GM19023 (cell line): ENCODE measurements at regions not wholly inside any gene's neighbourhood (a gene's known extent, or its start where the extent isn't known, plus 50 kb on each side); places are given as distances from the start of the nearest gene placed in this dataset.

Experiments used
- ATAC-seq: cut with Tn5 transposase; IDR thresholded peaks from one replicate; pipeline ENCODE4 v1.9.1; 2021; ENCODE audit warnings: mild to moderate bottlenecking, moderate library complexity; ENCODE audit not compliant: unreplicated experiment

DNA sequence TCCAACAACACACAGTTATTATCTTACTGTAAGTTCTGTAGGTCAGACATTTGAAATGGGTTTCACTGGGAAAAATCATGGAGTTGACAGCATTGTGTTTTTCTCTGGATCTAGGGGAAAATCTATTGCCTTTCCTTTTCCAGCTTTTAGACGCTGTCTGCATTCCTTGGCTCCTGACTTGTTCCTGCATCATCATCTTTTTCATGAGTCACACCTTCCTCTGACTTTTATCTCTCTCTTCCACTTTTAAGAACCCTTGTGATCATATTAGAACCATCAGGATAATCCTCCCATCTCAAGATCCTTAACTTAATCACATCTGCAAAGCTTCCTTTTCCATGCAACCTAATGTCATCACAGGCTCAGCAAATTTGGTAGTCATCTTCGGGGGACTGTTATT is 1454.8 kb downstream of the RPA4 start:
- ATAC-seq = no peak

GRCh38 chrX:98350940-98351339 is 1467.2 kb downstream of the RPA4 start:
- ATAC-seq = no peak

DNA sequence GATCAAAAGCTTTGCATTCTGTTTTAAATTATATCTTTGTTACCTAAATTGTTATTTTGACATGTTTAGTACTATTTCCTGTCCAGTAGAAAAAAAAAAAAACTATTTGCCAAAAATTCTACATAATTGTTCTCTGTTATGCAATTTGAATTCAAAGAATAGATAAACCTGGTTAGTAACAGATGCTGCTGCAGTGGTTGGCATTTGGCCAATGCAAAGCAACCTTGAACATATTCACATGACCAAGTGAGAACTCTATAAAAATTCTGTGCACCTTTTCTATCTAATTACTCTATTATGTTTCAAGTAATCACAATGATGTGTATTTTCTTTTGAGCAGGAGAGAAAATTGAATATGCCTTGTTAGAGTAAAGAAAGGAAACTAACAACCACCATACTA is 1473.4 kb downstream of the RPA4 start:
- ATAC-seq = no peak

GRCh38 chrX:98362630-98363029 is 1478.9 kb downstream of the RPA4 start:
- ATAC-seq = no peak

- no peak for ATAC-seq
Observed at GRCh38 chrX:98371994-98372393, 1488.3 kb downstream of the RPA4 start.

DNA sequence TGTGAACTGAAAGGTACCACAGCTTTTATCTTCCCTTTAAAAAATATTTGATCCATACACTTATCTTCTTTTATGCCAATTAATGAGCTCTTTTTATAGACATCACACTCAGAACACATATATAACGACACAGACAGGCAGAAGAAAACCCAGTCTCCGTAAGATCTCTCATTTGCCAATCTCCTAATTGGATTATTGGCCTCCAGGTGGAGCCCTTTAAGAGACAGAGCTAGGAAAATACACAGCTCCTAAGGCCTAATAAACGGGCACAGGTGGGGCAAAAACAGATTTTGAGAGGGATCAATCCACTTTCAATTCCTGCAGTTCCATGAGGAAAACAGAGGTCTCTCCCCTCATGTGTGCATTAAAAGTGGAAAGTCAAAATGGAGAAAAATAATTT is 1495.4 kb downstream of the RPA4 start:
- ATAC-seq = no peak

- ATAC-seq = no peak
Observed at GRCh38 chrX:98380106-98380505, 1496.4 kb downstream of the RPA4 start.

DNA sequence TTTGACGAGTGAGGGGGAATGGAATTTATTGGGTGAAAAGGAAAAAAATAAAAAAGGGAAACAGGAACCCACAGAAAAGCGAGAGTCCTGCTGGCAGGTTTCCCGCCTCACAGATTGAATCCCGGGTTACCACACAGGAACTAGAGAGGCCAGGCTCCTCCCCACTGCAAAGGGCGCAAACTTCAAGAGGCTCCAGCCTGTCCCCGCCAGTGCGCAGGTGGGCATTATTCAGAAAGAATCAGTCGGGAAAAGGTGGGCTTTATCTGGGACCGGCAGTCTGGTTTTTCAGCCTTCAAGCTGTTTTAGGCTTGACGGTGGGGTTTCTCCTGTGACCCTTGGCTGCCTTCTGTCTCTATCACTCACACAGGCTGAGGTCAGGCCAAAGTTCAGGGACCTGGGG is 1496.8 kb downstream of the RPA4 start:
- no peak for ATAC-seq

DNA sequence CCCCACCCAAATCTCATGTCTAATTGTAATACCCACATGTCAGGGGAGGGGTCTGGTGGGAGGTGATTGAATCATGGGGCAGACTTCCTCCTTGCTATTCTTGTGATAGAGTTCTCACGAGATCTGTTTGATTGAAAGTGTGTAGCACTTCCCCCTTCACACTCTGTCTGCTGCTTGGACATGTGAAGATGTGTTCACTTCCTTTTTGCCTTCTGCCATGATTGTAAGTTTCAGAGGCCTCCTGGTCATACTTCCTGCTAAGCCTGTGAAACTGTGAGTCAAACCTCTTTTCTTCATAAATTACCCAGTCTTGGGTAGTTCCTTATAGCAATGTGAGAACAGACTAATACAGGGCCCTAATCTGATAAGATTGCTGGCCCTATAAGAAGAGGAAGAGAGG is 1514.8 kb downstream of the RPA4 start:
- ATAC-seq = no peak

- ATAC-seq = no peak
Observed at GRCh38 chrX:98405376-98405775, 1521.7 kb downstream of the RPA4 start.

- ATAC-seq = no peak
Observed at GRCh38 chrX:98407584-98407983, 1523.9 kb downstream of the RPA4 start.

GRCh38 chrX:98409867-98410266 is 1526.2 kb downstream of the RPA4 start:
- ATAC-seq = no peak

DNA sequence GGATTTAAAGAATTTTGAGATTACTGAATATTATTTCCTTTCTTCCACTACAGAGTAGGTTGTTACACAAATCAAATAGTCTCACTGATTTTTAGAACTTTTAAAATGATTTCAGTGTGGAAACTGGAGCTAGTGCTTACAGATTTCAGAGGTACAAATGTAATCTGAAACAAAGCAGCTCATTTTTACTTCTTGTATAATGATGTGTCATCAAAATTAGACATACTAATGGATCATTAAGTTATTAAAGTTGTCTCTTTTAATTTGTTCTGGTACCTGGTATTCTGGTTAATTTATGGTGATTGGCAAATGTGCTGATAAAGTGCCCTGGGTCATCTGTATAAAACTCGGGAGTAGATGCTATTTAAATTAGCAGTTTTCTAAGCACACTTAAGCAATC is 1528.3 kb downstream of the RPA4 start:
- ATAC-seq = no peak

GRCh38 chrX:98422536-98422935 is 1538.8 kb downstream of the RPA4 start:
- ATAC-seq = no peak

DNA sequence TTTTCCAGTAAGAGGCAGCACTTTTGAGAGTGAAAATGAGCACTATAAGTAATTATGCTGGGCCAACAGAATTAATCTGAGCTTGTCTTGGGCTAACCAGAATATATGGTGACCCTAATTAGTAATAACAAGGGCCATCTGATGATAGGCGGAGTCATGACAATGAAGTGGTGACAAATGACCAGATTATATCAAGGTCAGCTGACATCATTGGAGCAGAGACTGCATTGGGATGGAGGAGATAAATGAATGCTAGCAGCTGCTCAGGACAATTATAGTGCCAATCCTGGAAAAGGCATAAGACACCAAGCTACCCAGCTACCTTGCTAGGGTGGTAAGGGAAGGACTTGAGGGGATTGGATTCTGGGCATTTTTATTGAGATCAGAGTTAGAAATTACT is 1548.7 kb downstream of the RPA4 start:
- no peak for ATAC-seq

DNA sequence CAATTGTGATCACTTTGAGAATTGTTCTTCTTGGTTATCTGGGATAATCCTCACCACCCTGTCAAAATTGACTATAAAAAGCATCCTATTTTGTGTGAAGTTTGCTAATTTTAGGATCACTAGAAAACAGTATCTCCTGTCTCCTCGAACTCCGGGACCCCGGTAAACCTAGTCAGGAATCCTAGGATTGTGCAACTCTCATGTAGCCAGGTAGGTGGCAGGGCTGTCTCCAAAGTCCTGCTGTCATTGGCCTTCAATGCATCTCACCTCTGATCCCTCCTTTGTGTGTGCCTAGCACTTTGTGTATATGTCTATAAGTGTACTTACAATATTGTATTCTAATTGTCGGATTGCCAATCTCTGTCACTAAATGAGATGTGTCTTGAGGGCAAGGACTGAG is 1564.8 kb downstream of the RPA4 start:
- no peak for ATAC-seq

DNA sequence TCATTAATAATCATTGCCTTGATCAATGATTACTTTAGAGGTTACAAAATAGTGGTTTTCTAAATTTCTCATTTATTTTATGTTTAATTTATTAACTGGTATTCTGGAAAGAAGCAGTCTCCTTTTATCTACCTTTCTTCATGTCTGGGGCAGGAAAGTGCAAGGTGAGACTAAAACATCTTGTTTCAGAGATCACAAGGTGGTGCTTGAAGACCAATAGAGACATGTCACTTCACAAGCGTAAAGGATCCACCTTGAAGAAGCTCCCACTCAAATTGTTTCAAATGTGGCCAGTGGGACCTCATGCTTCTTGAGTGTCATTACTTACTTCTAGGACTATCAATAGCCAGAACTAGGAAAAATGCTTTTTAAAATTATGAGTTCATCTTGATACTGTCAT is 1568.7 kb downstream of the RPA4 start:
- no peak for ATAC-seq

GRCh38 chrX:98459669-98460068 is 1576.0 kb downstream of the RPA4 start:
- no peak for ATAC-seq

GRCh38 chrX:98480606-98481005 is 1596.9 kb downstream of the RPA4 start:
- ATAC-seq = no peak

- ATAC-seq = no peak
Observed at GRCh38 chrX:98481636-98482035, 1597.9 kb downstream of the RPA4 start.

GRCh38 chrX:98490670-98491069 is 1607.0 kb downstream of the RPA4 start:
- no peak for ATAC-seq

GRCh38 chrX:98501426-98501825 is 1617.7 kb downstream of the RPA4 start:
- no peak for ATAC-seq

GRCh38 chrX:98506907-98507306 is 1623.2 kb downstream of the RPA4 start:
- no peak for ATAC-seq

DNA sequence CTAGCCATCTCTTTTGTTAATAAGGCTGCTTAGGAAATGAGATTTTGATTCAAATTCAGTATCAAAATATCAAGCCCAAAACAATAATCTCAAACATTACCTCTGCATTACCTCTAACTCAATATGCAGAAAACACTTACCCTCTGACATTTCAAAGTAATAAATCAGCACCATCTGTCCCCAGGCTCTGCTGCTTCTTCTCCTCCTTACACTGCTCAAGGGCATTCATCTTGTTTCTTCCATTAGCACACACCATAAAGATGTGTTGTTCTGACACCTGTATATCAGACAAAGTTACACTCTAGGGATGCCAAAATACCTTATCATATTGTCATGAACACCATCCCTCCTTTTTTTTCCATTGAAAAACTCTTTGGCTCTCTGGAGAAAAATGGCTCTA is 1630.3 kb downstream of the RPA4 start:
- no peak for ATAC-seq
